HepG2 (cell line): ENCODE measurements at regions not wholly inside any gene's neighbourhood (a gene's known extent, or its start where the extent isn't known, plus 50 kb on each side); places are given as distances from the start of the nearest gene placed in this dataset.

ENCODE experiments used
- ATAC-seq: fragments of 200-7000 bp; cut with Tn5 transposase; 3 replicates; pipeline ENCODE4 v1.9.1; 2020; ENCODE audit warnings: mild to moderate bottlenecking, moderate library complexity
- BruUV-seq: library from RNA; stranded (reverse); fragments of 400-500 nt; replicated peaks from 2 replicates; lab custom pipeline; 2021; lab: Mats Ljungman, UMichigan
- CTCF ChIA-PET: fragments of 300-600 bp; formaldehyde crosslinking; extraction: SDS; loops from one replicate; lab custom pipeline; 2021; ENCODE audit warnings: low total read pairs, inconsistent platforms, low intra/inter-chr PET ratio; lab: Yijun Ruan, JAX
- POLR2A ChIA-PET: fragments of 350-600 bp; sonication (Branson Sonifier 250); formaldehyde crosslinking; loops from one replicate; lab custom pipeline; 2020; ENCODE audit warnings: antibody characterized with exemption, inconsistent platforms; lab: Yijun Ruan, JAX
- DNase-seq: peaks from one replicate; pipeline ENCODE4 v3.0.0-alpha.2; 2015; ENCODE audit warnings: low spot score
- FAIRE-seq: peaks from 3 replicates; lab custom pipeline; 2011; peaks lifted over from hg19 to GRCh38; lab: Jason Lieb, UNC
- H2AFZ ChIP-seq: one replicate; pipeline ENCODE4 v1.6.1; 2011; ENCODE audit warnings: low read length, inconsistent platforms
- H3K27ac ChIP-seq: fragments of 300-600 bp; 3 replicates; pipeline ENCODE4 v1.8.0; 2011; ENCODE audit warnings: mixed run types, mild to moderate bottlenecking, mixed read lengths, low read length, inconsistent platforms; ENCODE audit not compliant: insufficient read depth; ENCODE audit errors: extremely low read length
- H3K27me3 ChIP-seq, 2 experiments: fragments of 200-600 bp in 1 of 2; 2 replicates in 1 of 2; 3 replicates in 1 of 2; pipeline versions ENCODE4 v1.6.0 to v1.8.0; 2011; ENCODE audit warnings: low read length in 2 of 2, mild to moderate bottlenecking in 2 of 2, moderate library complexity in 2 of 2, inconsistent platforms in 1 of 2; ENCODE audit not compliant: insufficient read depth in 2 of 2, control insufficient read depth in 1 of 2
- H3K36me3 ChIP-seq, 2 experiments: fragments of 200-600 bp in 1 of 2; replicated peaks in 1 of 2; 2 replicates in 1 of 2; 3 replicates in 1 of 2; pipeline versions ENCODE4 v1.5.1 to v1.8.0; 2011; ENCODE audit warnings: low read length in 2 of 2, inconsistent platforms in 1 of 2; ENCODE audit not compliant: insufficient read depth in 2 of 2, control insufficient read depth in 1 of 2
- H3K4me1 ChIP-seq: 2 replicates; pipeline ENCODE4 v1.5.1; 2012; ENCODE audit warnings: low read length, inconsistent platforms; ENCODE audit not compliant: insufficient read depth
- H3K4me2 ChIP-seq: 2 replicates; pipeline ENCODE4 v1.6.0; 2011; ENCODE audit warnings: low read depth, low read length, inconsistent platforms
- H3K4me3 ChIP-seq, 3 experiments: fragments of 200-600 bp in 1 of 3; sonication (generic), shearing (Covaris generic) in 1 of 3; replicated peaks in 1 of 3; 2 replicates each; pipeline ENCODE4 v1.5.1; 2011 to 2016; ENCODE audit warnings: low read length in 3 of 3, inconsistent platforms in 2 of 3, low read depth in 2 of 3, mild to moderate bottlenecking in 2 of 3, control low read depth in 1 of 3, mixed read lengths in 1 of 3; ENCODE audit not compliant: insufficient read depth in 1 of 3
- H3K79me2 ChIP-seq: one replicate; pipeline ENCODE4 v1.6.1; 2011; ENCODE audit warnings: low read length, inconsistent platforms; ENCODE audit not compliant: insufficient read depth
- H3K9ac ChIP-seq: 2 replicates; pipeline ENCODE4 v1.6.0; 2011; ENCODE audit warnings: mild to moderate bottlenecking, low read depth, low read length, inconsistent platforms; ENCODE audit not compliant: insufficient read depth
- H3K9me3 ChIP-seq: 2 replicates; pipeline ENCODE4 v1.5.1; 2012; ENCODE audit warnings: mild to moderate bottlenecking, low read length
- H4K20me1 ChIP-seq: 2 replicates; pipeline ENCODE4 v1.6.0; 2011; ENCODE audit warnings: inconsistent platforms, mild to moderate bottlenecking, low read length, moderate library complexity; ENCODE audit not compliant: insufficient read depth
- ASH2L ChIP-seq: fragments of 300-600, 200-600 bp; sonication (generic); IDR thresholded peaks from 2 replicates; pipeline ENCODE4 v1.7.0; 2017; ENCODE audit warnings: low read depth, mild to moderate bottlenecking, moderate library complexity, mixed read lengths, low read length; ENCODE audit not compliant: insufficient read length
- CCDC6 ChIP-seq: sonication (generic); formaldehyde crosslinking; IDR thresholded peaks from 2 replicates; pipeline ENCODE4 v1.8.1; 2022; ENCODE audit warnings: mild to moderate bottlenecking, missing genetic modification reagents, moderate library complexity
- HOXA7 ChIP-seq: sonication (generic); formaldehyde crosslinking; IDR thresholded peaks from 2 replicates; pipeline ENCODE4 v1.8.1; 2022; ENCODE audit warnings: mild to moderate bottlenecking, missing genetic modification reagents, moderate library complexity
- NCOA1 ChIP-seq: sonication (generic); formaldehyde crosslinking; IDR thresholded peaks from 2 replicates; pipeline ENCODE4 v1.9.0; 2021; ENCODE audit warnings: missing genetic modification reagents
- TFDP1 ChIP-seq: IDR thresholded peaks from 2 replicates; pipeline ENCODE4 v1.6.1; 2016; ENCODE audit warnings: missing compliant biosample characterization, missing genetic modification reagents, borderline replicate concordance
- ZBTB38 ChIP-seq: sonication (generic); formaldehyde crosslinking; IDR thresholded peaks from 2 replicates; pipeline ENCODE4 v1.5.1; 2020; ENCODE audit warnings: mild to moderate bottlenecking, missing genetic modification reagents
- ZNF382 ChIP-seq: sonication (generic); formaldehyde crosslinking; IDR thresholded peaks from 2 replicates; pipeline ENCODE4 v1.5.0; 2020; ENCODE audit warnings: missing genetic modification reagents, mild to moderate bottlenecking, borderline replicate concordance
- WGBS: methylation state at CpG from one replicate; pipeline ENCODE4 v1.1.6; 2017; ENCODE audit warnings: low lambda C conversion rate; 5-methylcytosine and 5-hydroxymethylcytosine counted together
- in situ Hi-C: cut with HindIII; loops from 2 replicates; pipeline ENCODE4 v1.10.0; 2017; ENCODE audit warnings: low pct_unique_long_range_greater_than_20kb; ENCODE audit not compliant: extremely low pct_ligation_motif_present
- intact Hi-C: fragments of 100-400 bp; cut with micrococcal nuclease; formaldehyde crosslinking; loops from one replicate; pipeline ENCODE4 v1.10.0; 2022; ENCODE audit not compliant: unreplicated experiment

GRCh38 chr10:118239236-118239630 is 102.9 kb downstream of the FAM204A start:
- no peak overlapping the region for H3K4me3 ChIP-seq
- H4K20me1 ChIP-seq = no peaks in the 10 kb centered on the region
- no peaks in the 10 kb centered on the region for H3K4me1 ChIP-seq
- 5% methylated on average over 1 of the region's 1 CpG for WGBS
- H2AFZ ChIP-seq = no peak overlapping the region
- no peak overlapping the region for H3K4me2 ChIP-seq
- H3K9ac ChIP-seq = no peak overlapping the region
- POLR2A ChIA-PET = no interaction called here
- ATAC-seq = no peak
- H3K27ac ChIP-seq = no peak overlapping the region
- DNase-seq = no peak
- H3K9me3 ChIP-seq = no peaks in the 10 kb centered on the region
- no peaks in the 10 kb centered on the region for H3K79me2 ChIP-seq
- no peak for FAIRE-seq
- BruUV-seq = no TSS peak
- intact Hi-C loops = no loop called here
- H3K36me3 ChIP-seq = no peaks in the 10 kb centered on the region
- in situ Hi-C loops = loop anchor here (10.0 kb wide), 1 partner anchor 374 kb away; no protein-coding TSS in a partner anchor
- H3K27me3 ChIP-seq = peaks cover 3 to 38% of the 10 kb centered on the region in 2 experiments; a peak in 3 of 5 replicates
- TF ChIP-seq ASH2L = no peak
- TF ChIP-seq, all 625 proteins: peak for 0
- CTCF ChIA-PET = interaction anchor here (1.2 kb wide), 1 partner anchor 702 kb away, joined by 4 read pairs; no protein-coding TSS in a partner anchor

DNA sequence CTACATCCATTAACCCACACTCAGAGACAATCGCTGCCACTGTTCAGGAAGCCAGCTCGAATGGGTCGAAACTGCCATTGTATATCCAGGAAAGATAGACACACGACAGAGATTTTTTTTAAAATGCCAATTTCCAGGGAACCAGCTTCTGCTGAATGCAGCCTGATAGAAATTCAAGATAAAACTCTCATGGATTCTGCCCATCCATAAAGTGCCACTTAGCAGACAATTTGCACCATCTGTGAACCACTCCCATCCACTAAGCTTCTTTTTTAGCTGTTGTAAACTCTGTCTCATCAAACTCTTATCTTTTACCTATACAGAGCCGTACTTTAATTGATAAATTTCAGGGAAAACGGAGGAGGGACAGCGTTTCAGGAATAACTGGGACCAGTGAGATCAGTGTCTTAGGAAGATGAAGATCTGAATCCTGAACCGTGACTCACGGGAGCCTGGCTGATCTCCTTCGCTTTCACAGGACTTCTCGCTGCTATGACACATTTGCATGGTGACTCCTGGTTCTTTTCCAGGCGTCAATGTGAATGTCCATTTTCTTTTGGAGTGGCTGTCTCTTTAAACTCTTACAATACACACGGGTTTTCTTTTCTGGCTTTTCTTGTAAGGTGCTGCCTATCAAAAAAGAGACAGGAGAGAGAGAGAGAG is 103.4 kb downstream of the FAM204A start:
- WGBS = 3% methylated on average over 13 of the region's 13 CpGs
- Histone ChIP-seq H4K20me1 (no peaks in the 10 kb centered on the region), H3K27ac (no peak overlapping the region), H3K79me2 (no peaks in the 10 kb centered on the region), H3K9ac (no peak overlapping the region), H3K27me3 (peaks cover 3 to 33% of the 10 kb centered on the region in 2 experiments; a peak in 3 of 5 replicates), H2AFZ (no peak overlapping the region), H3K9me3 (no peaks in the 10 kb centered on the region), H3K4me1 (no peaks in the 10 kb centered on the region), H3K36me3 (no peaks in the 10 kb centered on the region), H3K4me3 (no peak overlapping the region), H3K4me2 (no peak overlapping the region)
- no peak for ATAC-seq
- intact Hi-C loops (no loop called here), in situ Hi-C loops (loop anchor here (10.0 kb wide), 1 partner anchor 374 kb away; no protein-coding TSS in a partner anchor)
- no peak for FAIRE-seq
- CTCF ChIA-PET = interaction anchor here (1.2 kb wide), 1 partner anchor 701 kb away, joined by 4 read pairs; no protein-coding TSS in a partner anchor
- POLR2A ChIA-PET = no interaction called here
- no TSS peak for BruUV-seq
- no peak for TF ChIP-seq TFDP1 (CRISPR knock-in tag)
- no peak for TF ChIP-seq NCOA1 (CRISPR knock-in tag)
- no peak for TF ChIP-seq ZBTB38
- no peak for TF ChIP-seq HOXA7
- TF ChIP-seq ZNF382 (CRISPR knock-in tag) = no peak
- no peak for TF ChIP-seq CCDC6 (CRISPR knock-in tag)
- no peak for DNase-seq
